Hindlimb muscle (tissue), 1 donor: ENCODE measurements at regions not wholly inside any gene's neighbourhood (a gene's known extent, or its start where the extent isn't known, plus 50 kb on each side); places are given as distances from the start of the nearest gene placed in this dataset.

Experiments used
- DNase-seq: peaks from one replicate; pipeline ENCODE4 v3.0.0-alpha.2; 2013

- DNase-seq, result no peak
These were observed 322.5 kb upstream of the CPXCR1 start for GRCh38 chrX:88424541-88424940.

- no peak for DNase-seq
These were observed 321.3 kb upstream of the CPXCR1 start for GRCh38 chrX:88425739-88426138.

GRCh38 chrX:88437563-88437962 is 309.5 kb upstream of the CPXCR1 start:
- no peak for DNase-seq

GRCh38 chrX:88438209-88438608 is 308.8 kb upstream of the CPXCR1 start:
- no peak for DNase-seq

DNA sequence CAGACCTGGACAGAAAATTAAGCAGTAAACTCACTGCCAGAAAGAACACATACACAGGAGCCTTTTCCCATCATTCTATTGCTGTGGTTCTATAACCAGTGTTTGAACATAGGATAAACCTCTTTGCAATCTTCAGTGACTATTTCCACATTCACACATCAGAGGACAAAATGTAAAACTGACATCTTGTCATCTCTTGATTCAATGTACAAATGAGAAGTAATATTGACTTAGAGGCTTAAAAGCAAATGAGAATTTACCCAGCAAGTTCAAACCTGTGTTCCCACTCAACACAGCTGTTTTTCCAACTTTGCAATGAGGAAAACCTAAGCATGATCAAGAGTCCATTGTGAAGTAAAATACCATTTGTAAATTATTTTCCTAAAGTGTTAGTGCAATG is 307.1 kb upstream of the CPXCR1 start:
- DNase-seq, result no peak
